ENCODE measurements at regions not wholly inside any gene's neighbourhood (a gene's known extent, or its start where the extent isn't known, plus 50 kb on each side); places are given as distances from the start of the nearest gene placed in this dataset.
"Not testable (repeated sequence)": the region's sequence is repeated elsewhere in the genome, so short reads cannot be mapped to it uniquely, and the experiment has no call there.

DNA sequence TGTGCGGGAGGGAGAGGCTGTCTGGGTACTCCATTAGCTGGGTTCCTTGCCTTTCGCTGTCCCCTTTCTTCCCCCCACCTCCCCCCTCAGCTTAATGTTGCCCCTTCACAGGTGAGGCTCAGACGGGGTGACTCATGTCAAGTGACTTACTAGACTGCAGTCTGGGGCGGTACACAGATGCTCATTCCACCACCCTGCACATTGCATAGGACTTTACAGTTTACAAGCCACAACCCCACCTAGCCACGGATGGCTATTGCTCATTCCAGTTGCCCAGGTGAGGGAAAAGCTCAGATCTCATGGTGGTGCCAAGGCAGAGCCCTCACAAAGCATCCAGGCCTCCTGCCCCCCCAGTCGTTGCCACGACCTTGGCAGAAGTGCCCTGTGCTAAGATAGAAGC lies 76.2 kb downstream of the OR11H1 start:
- TF ChIP-seq, protein P1, sequence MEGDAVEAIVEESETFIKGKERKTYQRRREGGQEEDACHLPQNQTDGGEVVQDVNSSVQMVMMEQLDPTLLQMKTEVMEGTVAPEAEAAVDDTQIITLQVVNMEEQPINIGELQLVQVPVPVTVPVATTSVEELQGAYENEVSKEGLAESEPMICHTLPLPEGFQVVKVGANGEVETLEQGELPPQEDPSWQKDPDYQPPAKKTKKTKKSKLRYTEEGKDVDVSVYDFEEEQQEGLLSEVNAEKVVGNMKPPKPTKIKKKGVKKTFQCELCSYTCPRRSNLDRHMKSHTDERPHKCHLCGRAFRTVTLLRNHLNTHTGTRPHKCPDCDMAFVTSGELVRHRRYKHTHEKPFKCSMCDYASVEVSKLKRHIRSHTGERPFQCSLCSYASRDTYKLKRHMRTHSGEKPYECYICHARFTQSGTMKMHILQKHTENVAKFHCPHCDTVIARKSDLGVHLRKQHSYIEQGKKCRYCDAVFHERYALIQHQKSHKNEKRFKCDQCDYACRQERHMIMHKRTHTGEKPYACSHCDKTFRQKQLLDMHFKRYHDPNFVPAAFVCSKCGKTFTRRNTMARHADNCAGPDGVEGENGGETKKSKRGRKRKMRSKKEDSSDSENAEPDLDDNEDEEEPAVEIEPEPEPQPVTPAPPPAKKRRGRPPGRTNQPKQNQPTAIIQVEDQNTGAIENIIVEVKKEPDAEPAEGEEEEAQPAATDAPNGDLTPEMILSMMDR (IDR thresholded peaks at IDR 0.05): not testable (repeated sequence)
- TF ChIP-seq POLR2AphosphoS5, TCF7L2 (IDR thresholded peaks at IDR 0.05; ENCODE audit: low read depth, low read length): not testable (repeated sequence)
- TF ChIP-seq, protein P2, sequence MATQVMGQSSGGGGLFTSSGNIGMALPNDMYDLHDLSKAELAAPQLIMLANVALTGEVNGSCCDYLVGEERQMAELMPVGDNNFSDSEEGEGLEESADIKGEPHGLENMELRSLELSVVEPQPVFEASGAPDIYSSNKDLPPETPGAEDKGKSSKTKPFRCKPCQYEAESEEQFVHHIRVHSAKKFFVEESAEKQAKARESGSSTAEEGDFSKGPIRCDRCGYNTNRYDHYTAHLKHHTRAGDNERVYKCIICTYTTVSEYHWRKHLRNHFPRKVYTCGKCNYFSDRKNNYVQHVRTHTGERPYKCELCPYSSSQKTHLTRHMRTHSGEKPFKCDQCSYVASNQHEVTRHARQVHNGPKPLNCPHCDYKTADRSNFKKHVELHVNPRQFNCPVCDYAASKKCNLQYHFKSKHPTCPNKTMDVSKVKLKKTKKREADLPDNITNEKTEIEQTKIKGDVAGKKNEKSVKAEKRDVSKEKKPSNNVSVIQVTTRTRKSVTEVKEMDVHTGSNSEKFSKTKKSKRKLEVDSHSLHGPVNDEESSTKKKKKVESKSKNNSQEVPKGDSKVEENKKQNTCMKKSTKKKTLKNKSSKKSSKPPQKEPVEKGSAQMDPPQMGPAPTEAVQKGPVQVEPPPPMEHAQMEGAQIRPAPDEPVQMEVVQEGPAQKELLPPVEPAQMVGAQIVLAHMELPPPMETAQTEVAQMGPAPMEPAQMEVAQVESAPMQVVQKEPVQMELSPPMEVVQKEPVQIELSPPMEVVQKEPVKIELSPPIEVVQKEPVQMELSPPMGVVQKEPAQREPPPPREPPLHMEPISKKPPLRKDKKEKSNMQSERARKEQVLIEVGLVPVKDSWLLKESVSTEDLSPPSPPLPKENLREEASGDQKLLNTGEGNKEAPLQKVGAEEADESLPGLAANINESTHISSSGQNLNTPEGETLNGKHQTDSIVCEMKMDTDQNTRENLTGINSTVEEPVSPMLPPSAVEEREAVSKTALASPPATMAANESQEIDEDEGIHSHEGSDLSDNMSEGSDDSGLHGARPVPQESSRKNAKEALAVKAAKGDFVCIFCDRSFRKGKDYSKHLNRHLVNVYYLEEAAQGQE (IDR thresholded peaks at IDR 0.05; ENCODE audit: insufficient read depth in 1 of 2, low read depth in 2 of 2, low read length in 1 of 2): not testable (repeated sequence)

Data from Panc1 (cell line).